SK-N-SH (cell line): ENCODE measurements at regions not wholly inside any gene's neighbourhood (a gene's known extent, or its start where the extent isn't known, plus 50 kb on each side); places are given as distances from the start of the nearest gene placed in this dataset.

Experiments used
- CTCF ChIA-PET: fragments of 300-600, 350-600 bp; formaldehyde crosslinking; extraction: SDS; loops from one replicate; lab custom pipeline; 2021; lab: Yijun Ruan, JAX
- POLR2A ChIA-PET: fragments of 350-600 bp; sonication (Branson Sonifier 250); formaldehyde crosslinking; extraction: SDS; loops from one replicate; lab custom pipeline; 2020; ENCODE audit warnings: antibody characterized with exemption, inconsistent platforms; lab: Yijun Ruan, JAX
- DNase-seq: peaks from one replicate; pipeline ENCODE4 v3.0.0; 2012
- H2AFZ ChIP-seq: fragments of 200-600 bp; sonication (generic); 2 replicates; pipeline ENCODE4 v1.8.1; 2016; ENCODE audit warnings: antibody characterized with exemption, mild to moderate bottlenecking, low read depth
- H3F3A ChIP-seq: fragments of 200-600 bp; sonication (generic); replicated peaks from 2 replicates; pipeline ENCODE3; 2016; ENCODE audit warnings: antibody characterized with exemption, mild to moderate bottlenecking; ENCODE audit not compliant: insufficient read depth
- H3K27ac ChIP-seq, 2 experiments: fragments of 200-500 bp in 1 of 2; fragments of 200-600 bp in 1 of 2; sonication (Bioruptor generic) in 1 of 2; sonication (generic), shearing (Covaris generic) in 1 of 2; 2 replicates each; pipeline versions ENCODE4 v1.5.1 to v1.6.1; 2014 to 2016; ENCODE audit warnings: low read depth in 2 of 2, inconsistent platforms in 1 of 2, low read length in 1 of 2, mild to moderate bottlenecking in 1 of 2, mixed read lengths in 1 of 2
- H3K27me3 ChIP-seq: fragments of 200-600 bp; sonication (generic), shearing (Covaris generic); 2 replicates; pipeline ENCODE4 v1.6.1; 2016; ENCODE audit warnings: mixed run types; ENCODE audit not compliant: insufficient read depth
- H3K36me3 ChIP-seq, 2 experiments: fragments of 200-500 bp in 1 of 2; fragments of 200-600 bp in 1 of 2; sonication (Bioruptor generic) in 1 of 2; sonication (generic) in 1 of 2; replicated peaks in 1 of 2; 2 replicates each; pipeline versions ENCODE3 to v1.5.1; 2014 to 2016; ENCODE audit warnings: low read length in 1 of 2, mild to moderate bottlenecking in 1 of 2; ENCODE audit not compliant: insufficient read depth in 2 of 2, control insufficient read depth in 1 of 2
- H3K4me1 ChIP-seq, 2 experiments: fragments of 200-500 bp in 1 of 2; fragments of 200-600 bp in 1 of 2; sonication (Bioruptor generic) in 1 of 2; sonication (generic), shearing (Covaris generic) in 1 of 2; 2 replicates each; pipeline versions ENCODE4 v1.5.1 to v1.6.1; 2014 to 2016; ENCODE audit warnings: low read depth in 1 of 2, low read length in 1 of 2, mixed run types in 1 of 2; ENCODE audit not compliant: insufficient read depth in 2 of 2, control insufficient read depth in 1 of 2
- H3K4me2 ChIP-seq: fragments of 200-600 bp; sonication (generic), shearing (Covaris generic); 2 replicates; pipeline ENCODE4 v1.6.1; 2017; ENCODE audit warnings: mixed run types
- H3K4me3 ChIP-seq, 2 experiments: fragments of 200-500 bp in 1 of 2; fragments of 200-600 bp in 1 of 2; sonication (Bioruptor generic) in 1 of 2; sonication (generic), shearing (Covaris generic) in 1 of 2; 2 replicates each; pipeline versions ENCODE4 v1.5.1 to v1.8.1; 2014 to 2016; ENCODE audit warnings: low read depth in 2 of 2, inconsistent platforms in 1 of 2, low read length in 1 of 2, mild to moderate bottlenecking in 1 of 2, mixed read lengths in 1 of 2, moderate library complexity in 1 of 2
- H3K79me2 ChIP-seq: fragments of 200-600 bp; sonication (generic); 2 replicates; pipeline ENCODE4 v1.8.1; 2017; ENCODE audit warnings: mild to moderate bottlenecking; ENCODE audit not compliant: insufficient read depth
- H3K9ac ChIP-seq: fragments of 200-600 bp; sonication (generic); 2 replicates; pipeline ENCODE4 v1.6.1; 2017; ENCODE audit warnings: mixed run types
- H3K9me2 ChIP-seq: fragments of 200-600 bp; sonication (generic); 2 replicates; pipeline ENCODE4 v1.6.1; 2017; ENCODE audit warnings: mixed run types
- H3K9me3 ChIP-seq: fragments of 200-600 bp; sonication (generic); 2 replicates; pipeline ENCODE4 v1.6.1; 2017; ENCODE audit warnings: mixed run types, mild to moderate bottlenecking, moderate library complexity
- H4K20me1 ChIP-seq: fragments of 200-600 bp; sonication (generic); 2 replicates; pipeline ENCODE4 v1.6.1; 2017; ENCODE audit warnings: mild to moderate bottlenecking, mixed run types; ENCODE audit not compliant: insufficient read depth
- CHD2 ChIP-seq: fragments of 150-350 bp; IDR thresholded peaks from 2 replicates; pipeline ENCODE4 v1.6.1; 2018; ENCODE audit warnings: low read length; ENCODE audit not compliant: partially characterized antibody
- FOSL2 ChIP-seq: IDR thresholded peaks from 2 replicates; pipeline ENCODE4 v1.4.0; 2012; ENCODE audit warnings: low read depth, mild to moderate bottlenecking, moderate library complexity, borderline replicate concordance
- FOXJ3 ChIP-seq: sonication (generic); formaldehyde crosslinking; IDR thresholded peaks from 2 replicates; pipeline ENCODE4 v1.5.1; 2020; ENCODE audit warnings: mild to moderate bottlenecking, missing genetic modification reagents
- FOXM1 ChIP-seq: IDR thresholded peaks from 2 replicates; pipeline ENCODE4 v1.4.0; 2012; ENCODE audit warnings: low read depth, mild to moderate bottlenecking
- GATA2 ChIP-seq: sonication (generic); formaldehyde crosslinking; IDR thresholded peaks from 2 replicates; pipeline ENCODE4 v1.5.0; 2020; ENCODE audit warnings: mild to moderate bottlenecking, missing genetic modification reagents
- JUND ChIP-seq: IDR thresholded peaks from 2 replicates; pipeline ENCODE4 v1.4.0; 2012
- MEF2A ChIP-seq: IDR thresholded peaks from 2 replicates; pipeline ENCODE4 v1.4.0; 2012; ENCODE audit warnings: low read depth, borderline replicate concordance
- MXI1 ChIP-seq: IDR thresholded peaks from 2 replicates; pipeline ENCODE4 v1.6.1; 2012; ENCODE audit warnings: mild to moderate bottlenecking, low read depth, low read length, improper control_type of control experiment
- NFIC ChIP-seq: IDR thresholded peaks from 2 replicates; pipeline ENCODE4 v1.4.0; 2012; ENCODE audit warnings: borderline replicate concordance
- NRF1 ChIP-seq: IDR thresholded peaks from 2 replicates; pipeline ENCODE4 v1.6.1; 2012; ENCODE audit warnings: low read depth, mild to moderate bottlenecking, low read length
- POLR2AphosphoS5 ChIP-seq: IDR thresholded peaks from 2 replicates; pipeline ENCODE4 v1.6.1; 2012; ENCODE audit warnings: low read depth, low read length
- RAD21 ChIP-seq: IDR thresholded peaks from 2 replicates; pipeline ENCODE4 v1.6.1; 2012; ENCODE audit warnings: mild to moderate bottlenecking, low read length
- RCOR1 ChIP-seq: fragments of 150-350 bp; IDR thresholded peaks from 2 replicates; pipeline ENCODE4 v1.6.1; 2017; ENCODE audit warnings: antibody characterized with exemption, low read length
- REST ChIP-seq: IDR thresholded peaks from 2 replicates; pipeline ENCODE4 v1.6.1; 2012; ENCODE audit warnings: mild to moderate bottlenecking, low read depth, low read length, moderate library complexity
- RFX5 ChIP-seq: IDR thresholded peaks from 2 replicates; pipeline ENCODE4 v1.6.1; 2012; ENCODE audit warnings: mild to moderate bottlenecking, improper control_type of control experiment, low read length
- RXRA ChIP-seq: IDR thresholded peaks from 2 replicates; pipeline ENCODE4 v1.4.0; 2012; ENCODE audit warnings: low read depth, mild to moderate bottlenecking, borderline replicate concordance
- SIN3A ChIP-seq: IDR thresholded peaks from 2 replicates; pipeline ENCODE4 v1.6.1; 2012; ENCODE audit warnings: low read depth, mild to moderate bottlenecking, low read length, moderate library complexity, borderline replicate concordance
- TAF1 ChIP-seq: IDR thresholded peaks from 2 replicates; pipeline ENCODE4 v1.6.1; 2012; ENCODE audit warnings: low read depth, mild to moderate bottlenecking, low read length, moderate library complexity, borderline replicate concordance
- USF1 ChIP-seq: IDR thresholded peaks from 2 replicates; pipeline ENCODE4 v1.4.0; 2012; ENCODE audit warnings: low read depth, borderline replicate concordance
- WGBS: methylation state at CpG from one replicate; pipeline ENCODE4 v1.1.6; 2017; ENCODE audit warnings: low lambda C conversion rate; 5-methylcytosine and 5-hydroxymethylcytosine counted together
- TF ChIP-seq, protein P1 (sequence below): fragments of 150-350 bp; IDR thresholded peaks from 2 replicates; pipeline ENCODE4 v1.6.1; 2017; ENCODE audit warnings: antibody characterized with exemption, low read length, low read depth, borderline replicate concordance

DNA sequence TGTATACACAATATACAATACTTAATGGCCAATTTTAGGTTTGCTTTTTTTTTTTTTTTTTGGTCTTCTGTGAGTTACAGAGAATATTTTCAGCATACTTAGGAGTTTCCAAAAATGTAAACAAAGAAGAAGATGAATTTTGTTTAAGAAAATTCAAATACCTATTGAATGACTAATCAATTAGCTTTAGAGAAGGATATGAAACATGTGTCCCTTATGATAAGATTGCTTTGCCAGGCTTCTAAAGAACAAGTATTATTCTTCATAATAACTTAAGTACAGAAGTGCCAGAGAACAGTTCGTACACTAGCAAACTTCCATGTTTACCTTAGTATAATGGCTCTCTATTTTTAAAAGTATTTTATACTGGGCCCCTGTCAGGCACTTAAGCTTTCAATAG lies 1191.0 kb upstream of the NCAM2 start:
- Histone ChIP-seq H3K9me3 (no peaks in the 10 kb centered on the region; the same call in 1 of the 2 replicates), H2AFZ (no peak overlapping the region), H3K36me3 (no peaks in the 10 kb centered on the region), H3K27me3 (no peaks in the 10 kb centered on the region), H3K9ac (no peak overlapping the region), H3K79me2 (no peaks in the 10 kb centered on the region), H4K20me1 (no peaks in the 10 kb centered on the region), H3K27ac (no peak overlapping the region), H3F3A (no peaks in the 10 kb centered on the region), H3K4me2 (no peak overlapping the region), H3K9me2 (no peaks in the 10 kb centered on the region; the same call in 1 of the 2 replicates), H3K4me3 (no peak overlapping the region), H3K4me1 (no peaks in the 10 kb centered on the region)
- POLR2A ChIA-PET, result no interaction called here
- CTCF ChIA-PET, result no interaction called here
- no peak for DNase-seq
- 8% methylated on average over 1 of the region's 1 CpG for WGBS
- TF ChIP-seq SIN3A (no peak), REST (no peak), MEF2A (no peak), FOSL2 (no peak), CHD2 (no peak), RFX5 (no peak), RCOR1 (no peak), MXI1 (no peak), POLR2AphosphoS5 (no peak), USF1 (no peak), RAD21 (no peak), FOXM1 (no peak), TAF1 (no peak), FOXJ3 (CRISPR knock-in tag) (no peak), JUND (no peak), NFIC (no peak), GATA2 (no peak), NRF1 (no peak), RXRA (no peak)
- TF ChIP-seq, protein P1, sequence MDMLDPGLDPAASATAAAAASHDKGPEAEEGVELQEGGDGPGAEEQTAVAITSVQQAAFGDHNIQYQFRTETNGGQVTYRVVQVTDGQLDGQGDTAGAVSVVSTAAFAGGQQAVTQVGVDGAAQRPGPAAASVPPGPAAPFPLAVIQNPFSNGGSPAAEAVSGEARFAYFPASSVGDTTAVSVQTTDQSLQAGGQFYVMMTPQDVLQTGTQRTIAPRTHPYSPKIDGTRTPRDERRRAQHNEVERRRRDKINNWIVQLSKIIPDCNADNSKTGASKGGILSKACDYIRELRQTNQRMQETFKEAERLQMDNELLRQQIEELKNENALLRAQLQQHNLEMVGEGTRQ, result no peak
